Calu3 (cell line): ENCODE measurements at regions not wholly inside any gene's neighbourhood (a gene's known extent, or its start where the extent isn't known, plus 50 kb on each side); places are given as distances from the start of the nearest gene placed in this dataset.

Experiments used
- BruUV-seq: library from RNA; stranded (reverse); fragments of 400-500 nt; replicated peaks from 2 replicates; lab custom pipeline; 2021; lab: Mats Ljungman, UMichigan
- CTCF ChIA-PET: fragments of 300-600 bp; sonication (Branson Sonifier 250); formaldehyde crosslinking; loops from one replicate; lab custom pipeline; 2022; ENCODE audit warnings: antibody characterized with exemption; lab: Charles Lee
- DNase-seq: peaks from one replicate; pipeline ENCODE4 v3.0.0; 2022
- H3K27ac Mint-ChIP-seq: one replicate; pipeline ENCODE4 v1.8.0; 2022; ENCODE audit warnings: mixed read lengths; ENCODE audit not compliant: unreplicated experiment
- H3K27me3 Mint-ChIP-seq: one replicate; pipeline ENCODE4 v1.8.0; 2022; ENCODE audit warnings: mixed read lengths; ENCODE audit not compliant: unreplicated experiment
- H3K36me3 Mint-ChIP-seq: one replicate; pipeline ENCODE4 v1.8.0; 2022; ENCODE audit warnings: mild to moderate bottlenecking, moderate library complexity, mixed read lengths; ENCODE audit not compliant: insufficient read depth, unreplicated experiment
- H3K4me1 Mint-ChIP-seq: one replicate; pipeline ENCODE4 v1.8.0; 2022; ENCODE audit warnings: mild to moderate bottlenecking, low read depth, mixed read lengths; ENCODE audit not compliant: unreplicated experiment
- H3K4me3 Mint-ChIP-seq: one replicate; pipeline ENCODE4 v1.8.0; 2022; ENCODE audit warnings: mild to moderate bottlenecking, low read depth, moderate library complexity, mixed read lengths; ENCODE audit not compliant: unreplicated experiment
- H3K9me3 Mint-ChIP-seq: one replicate; pipeline ENCODE4 v1.8.0; 2022; ENCODE audit warnings: low read depth, mixed read lengths; ENCODE audit not compliant: unreplicated experiment
- intact Hi-C: fragments of 100-400 bp; cut with micrococcal nuclease; formaldehyde crosslinking; loops from one replicate; pipeline ENCODE4 v1.10.0; 2022; ENCODE audit not compliant: unreplicated experiment
- TF ChIP-seq, protein P1 (sequence below): fragments of 200-600 bp; IDR thresholded peaks from one replicate; pipeline ENCODE4 v1.8.0; 2022; ENCODE audit warnings: antibody characterized with exemption; ENCODE audit not compliant: unreplicated experiment

DNA sequence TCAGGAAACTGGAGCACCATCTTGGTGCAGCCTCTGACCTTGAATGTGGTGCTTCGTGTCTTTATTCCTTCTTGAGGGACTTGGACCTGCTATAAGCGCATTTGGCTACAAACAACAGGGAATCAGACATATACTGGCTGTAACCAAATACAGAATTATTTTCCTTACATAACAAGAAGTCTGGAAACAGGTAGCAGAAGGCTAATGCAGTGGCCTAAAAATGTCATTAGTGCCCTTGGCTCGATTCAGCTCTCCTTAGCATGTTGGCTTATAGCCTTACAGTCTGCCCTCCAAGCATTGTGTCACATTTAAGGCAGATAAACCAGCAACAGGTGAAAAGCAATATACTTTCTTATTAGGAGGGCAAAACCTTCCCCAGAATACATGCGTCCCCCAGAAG is 655.4 kb downstream of the XIRP2 start:
- no peaks in the 10 kb centered on the region for H3K4me1 Mint-ChIP-seq
- no peaks in the 10 kb centered on the region for H3K27me3 Mint-ChIP-seq
- H3K9me3 Mint-ChIP-seq: no peaks in the 10 kb centered on the region
- DNase-seq: no peak
- CTCF ChIA-PET: interaction anchor here (0.9 kb wide), 1 partner anchor 869 kb away, joined by 3 read pairs; no protein-coding TSS in a partner anchor
- H3K27ac Mint-ChIP-seq: no peak overlapping the region
- H3K36me3 Mint-ChIP-seq: no peaks in the 10 kb centered on the region
- intact Hi-C loops: loop anchor here (10.0 kb wide), 1 partner anchor 279 kb away; no protein-coding TSS in a partner anchor
- BruUV-seq: no TSS peak
- H3K4me3 Mint-ChIP-seq: no peak overlapping the region
- TF ChIP-seq, protein P1, sequence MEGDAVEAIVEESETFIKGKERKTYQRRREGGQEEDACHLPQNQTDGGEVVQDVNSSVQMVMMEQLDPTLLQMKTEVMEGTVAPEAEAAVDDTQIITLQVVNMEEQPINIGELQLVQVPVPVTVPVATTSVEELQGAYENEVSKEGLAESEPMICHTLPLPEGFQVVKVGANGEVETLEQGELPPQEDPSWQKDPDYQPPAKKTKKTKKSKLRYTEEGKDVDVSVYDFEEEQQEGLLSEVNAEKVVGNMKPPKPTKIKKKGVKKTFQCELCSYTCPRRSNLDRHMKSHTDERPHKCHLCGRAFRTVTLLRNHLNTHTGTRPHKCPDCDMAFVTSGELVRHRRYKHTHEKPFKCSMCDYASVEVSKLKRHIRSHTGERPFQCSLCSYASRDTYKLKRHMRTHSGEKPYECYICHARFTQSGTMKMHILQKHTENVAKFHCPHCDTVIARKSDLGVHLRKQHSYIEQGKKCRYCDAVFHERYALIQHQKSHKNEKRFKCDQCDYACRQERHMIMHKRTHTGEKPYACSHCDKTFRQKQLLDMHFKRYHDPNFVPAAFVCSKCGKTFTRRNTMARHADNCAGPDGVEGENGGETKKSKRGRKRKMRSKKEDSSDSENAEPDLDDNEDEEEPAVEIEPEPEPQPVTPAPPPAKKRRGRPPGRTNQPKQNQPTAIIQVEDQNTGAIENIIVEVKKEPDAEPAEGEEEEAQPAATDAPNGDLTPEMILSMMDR: no peak

DNA sequence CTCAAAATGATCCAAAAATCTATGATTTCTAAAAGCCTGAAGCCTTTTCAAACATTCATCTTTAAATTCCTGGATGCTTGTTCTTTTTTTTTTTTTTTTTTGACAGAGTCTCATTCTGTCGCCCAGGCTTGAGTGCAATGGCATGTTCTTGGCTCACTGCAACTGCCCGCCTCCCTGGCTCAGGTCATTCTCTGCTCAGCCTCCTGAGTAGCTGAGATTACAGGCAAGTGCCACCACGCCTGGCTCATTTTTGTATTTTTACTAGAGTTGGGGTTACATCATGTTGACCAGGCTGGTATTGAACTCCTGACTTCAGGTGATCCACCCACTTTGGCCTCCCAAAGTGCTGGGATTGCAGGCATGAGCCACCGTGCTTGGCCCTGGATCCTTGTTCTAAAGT is 649.5 kb downstream of the XIRP2 start:
- H3K27me3 Mint-ChIP-seq: no peaks in the 10 kb centered on the region
- DNase-seq: no peak
- TF ChIP-seq, protein P1: no peak
- intact Hi-C loops: no loop called here
- no peak overlapping the region for H3K27ac Mint-ChIP-seq
- H3K4me3 Mint-ChIP-seq: no peak overlapping the region
- no TSS peak for BruUV-seq
- CTCF ChIA-PET: no interaction called here
- no peaks in the 10 kb centered on the region for H3K9me3 Mint-ChIP-seq
- H3K4me1 Mint-ChIP-seq: no peaks in the 10 kb centered on the region
- H3K36me3 Mint-ChIP-seq: no peaks in the 10 kb centered on the region

DNA sequence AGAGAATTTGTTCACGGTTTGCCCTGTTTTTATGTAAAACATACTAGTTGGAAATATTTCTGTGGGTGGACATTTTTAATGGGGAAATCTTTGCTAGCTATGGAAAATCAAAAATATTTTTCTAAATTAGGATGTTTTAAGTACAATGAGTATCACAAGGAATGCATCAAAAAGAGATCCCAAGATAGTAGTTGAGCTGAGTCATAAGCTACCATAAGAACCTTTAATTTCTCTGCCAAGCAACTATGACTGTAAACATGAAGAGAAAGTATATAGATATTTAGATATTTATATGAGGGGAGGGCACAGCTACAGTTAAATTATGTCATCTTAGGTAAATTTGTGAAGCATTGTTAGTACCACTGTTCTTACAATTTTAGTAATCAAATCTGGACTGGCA is 646.2 kb downstream of the XIRP2 start:
- no peaks in the 10 kb centered on the region for H3K9me3 Mint-ChIP-seq
- H3K4me3 Mint-ChIP-seq: no peak overlapping the region
- intact Hi-C loops: no loop called here
- TF ChIP-seq, protein P1: no peak
- no peaks in the 10 kb centered on the region for H3K4me1 Mint-ChIP-seq
- CTCF ChIA-PET: no interaction called here
- no peaks in the 10 kb centered on the region for H3K27me3 Mint-ChIP-seq
- BruUV-seq: no TSS peak
- no peak overlapping the region for H3K27ac Mint-ChIP-seq
- no peaks in the 10 kb centered on the region for H3K36me3 Mint-ChIP-seq
- DNase-seq: no peak

DNA sequence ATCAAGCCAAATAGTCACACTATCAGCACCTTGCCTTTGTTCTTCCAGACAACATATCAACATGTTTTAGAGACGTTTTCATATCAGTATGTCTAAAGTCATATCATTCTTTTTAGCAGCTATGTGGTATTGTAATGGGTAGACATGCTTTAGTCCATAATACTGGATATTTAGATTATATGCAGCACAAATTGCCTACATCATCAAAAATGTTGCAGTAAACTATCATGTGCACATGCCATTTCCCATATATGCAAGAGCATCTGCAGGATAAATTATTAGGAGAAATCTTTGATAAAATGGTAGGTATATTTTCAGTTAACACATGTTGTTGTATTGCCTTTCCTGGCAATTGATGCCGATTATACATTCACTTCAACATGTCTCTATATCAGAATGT is 636.5 kb downstream of the XIRP2 start:
- Mint-ChIP-seq H3K4me1 (no peaks in the 10 kb centered on the region), H3K27ac (no peak overlapping the region), H3K4me3 (no peak overlapping the region), H3K9me3 (no peaks in the 10 kb centered on the region), H3K36me3 (no peaks in the 10 kb centered on the region), H3K27me3 (no peaks in the 10 kb centered on the region)
- CTCF ChIA-PET: no interaction called here
- DNase-seq: no peak
- intact Hi-C loops: no loop called here
- no TSS peak for BruUV-seq
- TF ChIP-seq, protein P1: no peak
